ENCODE measurements at regions not wholly inside any gene's neighbourhood (a gene's known extent, or its start where the extent isn't known, plus 50 kb on each side); places are given as distances from the start of the nearest gene placed in this dataset.

DNA sequence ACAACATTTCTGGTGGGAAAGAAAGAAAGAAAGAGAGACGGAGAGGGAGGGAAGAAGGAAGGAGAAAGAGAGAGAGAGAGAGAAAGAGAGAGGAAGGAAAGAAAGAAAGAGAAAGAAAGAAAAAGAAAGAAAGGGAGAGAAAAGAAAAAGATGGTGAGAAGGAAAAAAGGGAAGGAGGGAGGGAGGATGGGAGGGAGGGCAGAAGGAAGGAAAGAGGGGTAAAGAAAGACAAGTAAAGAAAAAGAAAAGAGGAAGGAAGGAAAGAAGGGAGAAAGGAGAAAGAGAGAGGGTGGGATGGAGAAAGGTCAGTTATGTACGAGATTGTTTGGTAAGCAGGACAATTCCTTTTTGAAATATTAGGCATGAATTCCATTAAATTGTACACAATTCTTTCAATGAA lies 145.3 kb downstream of the SPRY2 start:
- TF ChIP-seq FOXP2 (optimal IDR thresholded peaks at IDR 0.05; ENCODE audit: borderline replicate concordance, extremely low read depth, extremely low read length, insufficient read depth) (no peak), POLR2AphosphoS5 (IDR thresholded peaks at IDR 0.05; ENCODE audit: low read depth, low read length) (no peak), SIN3A (IDR thresholded peaks at IDR 0.05; ENCODE audit: borderline replicate concordance, insufficient read depth, low read length) (no peak), TAF1 (IDR thresholded peaks at IDR 0.05; ENCODE audit: borderline replicate concordance, insufficient read depth, low read length) (no peak)
- TF ChIP-seq, protein P1, sequence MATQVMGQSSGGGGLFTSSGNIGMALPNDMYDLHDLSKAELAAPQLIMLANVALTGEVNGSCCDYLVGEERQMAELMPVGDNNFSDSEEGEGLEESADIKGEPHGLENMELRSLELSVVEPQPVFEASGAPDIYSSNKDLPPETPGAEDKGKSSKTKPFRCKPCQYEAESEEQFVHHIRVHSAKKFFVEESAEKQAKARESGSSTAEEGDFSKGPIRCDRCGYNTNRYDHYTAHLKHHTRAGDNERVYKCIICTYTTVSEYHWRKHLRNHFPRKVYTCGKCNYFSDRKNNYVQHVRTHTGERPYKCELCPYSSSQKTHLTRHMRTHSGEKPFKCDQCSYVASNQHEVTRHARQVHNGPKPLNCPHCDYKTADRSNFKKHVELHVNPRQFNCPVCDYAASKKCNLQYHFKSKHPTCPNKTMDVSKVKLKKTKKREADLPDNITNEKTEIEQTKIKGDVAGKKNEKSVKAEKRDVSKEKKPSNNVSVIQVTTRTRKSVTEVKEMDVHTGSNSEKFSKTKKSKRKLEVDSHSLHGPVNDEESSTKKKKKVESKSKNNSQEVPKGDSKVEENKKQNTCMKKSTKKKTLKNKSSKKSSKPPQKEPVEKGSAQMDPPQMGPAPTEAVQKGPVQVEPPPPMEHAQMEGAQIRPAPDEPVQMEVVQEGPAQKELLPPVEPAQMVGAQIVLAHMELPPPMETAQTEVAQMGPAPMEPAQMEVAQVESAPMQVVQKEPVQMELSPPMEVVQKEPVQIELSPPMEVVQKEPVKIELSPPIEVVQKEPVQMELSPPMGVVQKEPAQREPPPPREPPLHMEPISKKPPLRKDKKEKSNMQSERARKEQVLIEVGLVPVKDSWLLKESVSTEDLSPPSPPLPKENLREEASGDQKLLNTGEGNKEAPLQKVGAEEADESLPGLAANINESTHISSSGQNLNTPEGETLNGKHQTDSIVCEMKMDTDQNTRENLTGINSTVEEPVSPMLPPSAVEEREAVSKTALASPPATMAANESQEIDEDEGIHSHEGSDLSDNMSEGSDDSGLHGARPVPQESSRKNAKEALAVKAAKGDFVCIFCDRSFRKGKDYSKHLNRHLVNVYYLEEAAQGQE (IDR thresholded peaks at IDR 0.05; ENCODE audit: insufficient read depth in 1 of 2, low read depth in 2 of 2, low read length in 2 of 2) = no peak

All from PFSK-1 (cell line).